ENCODE measurements at regions not wholly inside any gene's neighbourhood (a gene's known extent, or its start where the extent isn't known, plus 50 kb on each side); places are given as distances from the start of the nearest gene placed in this dataset.

DNA sequence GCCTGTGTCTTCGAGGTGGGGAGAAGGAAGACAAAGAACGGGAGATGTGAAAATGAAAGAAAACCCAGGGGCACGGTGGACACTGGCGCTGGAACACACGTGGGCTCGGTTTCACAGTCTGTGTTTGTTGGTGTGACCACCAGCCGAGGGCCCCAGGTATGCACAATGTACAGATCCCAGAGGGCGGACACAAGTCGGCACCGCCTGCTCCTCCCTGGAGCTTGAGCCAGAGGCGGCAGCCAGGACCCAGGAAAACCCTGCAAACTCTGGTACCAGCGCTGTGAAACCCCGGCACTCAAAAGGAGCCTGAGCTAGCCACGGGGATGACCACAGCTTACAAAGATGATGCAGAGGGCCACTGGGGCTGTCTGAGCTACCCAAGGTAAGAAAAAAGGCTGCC, 105.0 kb downstream of the SHANK2 start:
- TF ChIP-seq, protein P1, sequence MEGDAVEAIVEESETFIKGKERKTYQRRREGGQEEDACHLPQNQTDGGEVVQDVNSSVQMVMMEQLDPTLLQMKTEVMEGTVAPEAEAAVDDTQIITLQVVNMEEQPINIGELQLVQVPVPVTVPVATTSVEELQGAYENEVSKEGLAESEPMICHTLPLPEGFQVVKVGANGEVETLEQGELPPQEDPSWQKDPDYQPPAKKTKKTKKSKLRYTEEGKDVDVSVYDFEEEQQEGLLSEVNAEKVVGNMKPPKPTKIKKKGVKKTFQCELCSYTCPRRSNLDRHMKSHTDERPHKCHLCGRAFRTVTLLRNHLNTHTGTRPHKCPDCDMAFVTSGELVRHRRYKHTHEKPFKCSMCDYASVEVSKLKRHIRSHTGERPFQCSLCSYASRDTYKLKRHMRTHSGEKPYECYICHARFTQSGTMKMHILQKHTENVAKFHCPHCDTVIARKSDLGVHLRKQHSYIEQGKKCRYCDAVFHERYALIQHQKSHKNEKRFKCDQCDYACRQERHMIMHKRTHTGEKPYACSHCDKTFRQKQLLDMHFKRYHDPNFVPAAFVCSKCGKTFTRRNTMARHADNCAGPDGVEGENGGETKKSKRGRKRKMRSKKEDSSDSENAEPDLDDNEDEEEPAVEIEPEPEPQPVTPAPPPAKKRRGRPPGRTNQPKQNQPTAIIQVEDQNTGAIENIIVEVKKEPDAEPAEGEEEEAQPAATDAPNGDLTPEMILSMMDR (IDR thresholded peaks at IDR 0.05): no peak
- TF ChIP-seq EZH2 (IDR thresholded peaks at IDR 0.05): no peak
- no peak for TF ChIP-seq EZH2phosphoT487 (IDR thresholded peaks at IDR 0.05)
